ENCODE measurements at regions not wholly inside any gene's neighbourhood (a gene's known extent, or its start where the extent isn't known, plus 50 kb on each side); places are given as distances from the start of the nearest gene placed in this dataset.

- DNase-seq (no peak), ATAC-seq (no peak)
- Histone ChIP-seq H3K27me3 (peaks cover 0 to 13% (median 0%) of the 10 kb centered on the region in 9 donors), H3K27ac (no peak overlapping the region), H3K9me3 (no peaks in the 10 kb centered on the region), H3K4me3 (no peak overlapping the region), H3K36me3 (no peaks in the 10 kb centered on the region), H3K4me1 (no peaks in the 10 kb centered on the region)
- intact Hi-C loops (cut with DNase I) = loop anchor here in 5 of 10 donors (5.0 to 10.0 kb wide), 3 partner anchors 1384 to 1456 kb away; no protein-coding TSS in a partner anchor
- no peak for TF ChIP-seq POLR2A (IDR thresholded peaks at IDR 0.05)
- WGBS, 4 donors = 87 to 91% (median 89%) methylated on average over 14 of the region's 14 CpGs
Measured at GRCh38 chr5:115068239-115069086, 101.2 kb downstream of the TRIM36 start.

GRCh38 chr5:115064380-115064779, 105.3 kb downstream of the TRIM36 start:
- Histone ChIP-seq H3K9me3 (no peaks in the 10 kb centered on the region), H3K4me1 (no peaks in the 10 kb centered on the region), H3K27ac (no peak overlapping the region), H3K27me3 (no peaks in the 10 kb centered on the region), H3K4me3 (no peak overlapping the region), H3K36me3 (no peaks in the 10 kb centered on the region)
- ATAC-seq (no peak), DNase-seq (no peak)
- intact Hi-C loops (cut with DNase I) = loop anchor here in 3 of 10 donors (10.0 kb wide), 2 partner anchors 1380 to 1450 kb away; no protein-coding TSS in a partner anchor
- TF ChIP-seq CTCF (IDR thresholded peaks at IDR 0.05) = no peak
- no peak for TF ChIP-seq POLR2A (IDR thresholded peaks at IDR 0.05)
- WGBS, 4 donors = 53 to 70% (median 57%) methylated on average over 2 of the region's 2 CpGs

GRCh38 chr5:115054387-115054951, 115.2 kb downstream of the TRIM36 start:
- no peaks in the 10 kb centered on the region for H3K27me3 ChIP-seq
- ATAC-seq = no peak
- H3K4me1 ChIP-seq = no peaks in the 10 kb centered on the region
- no peak for DNase-seq
- no peak overlapping the region for H3K4me3 ChIP-seq
- 65 to 80% (median 73%) methylated on average over 1 of the region's 1 CpG for WGBS, 4 donors
- intact Hi-C loops (cut with DNase I) = no loop called here
- TF ChIP-seq POLR2A (IDR thresholded peaks at IDR 0.05) = no peak
- no peak for TF ChIP-seq CTCF (IDR thresholded peaks at IDR 0.05)
- H3K27ac ChIP-seq = no peak overlapping the region
- H3K36me3 ChIP-seq = no peaks in the 10 kb centered on the region
- H3K9me3 ChIP-seq = no peaks in the 10 kb centered on the region

- H3K27me3 ChIP-seq = no peaks in the 10 kb centered on the region
- H3K9me3 ChIP-seq = no peaks in the 10 kb centered on the region
- intact Hi-C loops (cut with DNase I) = no loop called here
- DNase-seq = no peak
- 81 to 90% (median 87%) methylated on average over 2 of the region's 2 CpGs for WGBS, 4 donors
- ATAC-seq = no peak
- H3K4me3 ChIP-seq = no peak overlapping the region
- no peaks in the 10 kb centered on the region for H3K36me3 ChIP-seq
- TF ChIP-seq POLR2A (IDR thresholded peaks at IDR 0.05) (no peak), CTCF (IDR thresholded peaks at IDR 0.05) (no peak)
- H3K27ac ChIP-seq = no peak overlapping the region
- H3K4me1 ChIP-seq = no peaks in the 10 kb centered on the region
Measured at GRCh38 chr5:115052948-115053347, 116.8 kb downstream of the TRIM36 start.
